ACC112 (cell line): ENCODE measurements at regions not wholly inside any gene's neighbourhood (a gene's known extent, or its start where the extent isn't known, plus 50 kb on each side); places are given as distances from the start of the nearest gene placed in this dataset.

Source experiments
- H2AFZ ChIP-seq: fragments of 200-600 bp; sonication (generic); one replicate; pipeline ENCODE4 v1.6.0; 2017; ENCODE audit warnings: antibody characterized with exemption, low read length; ENCODE audit not compliant: unreplicated experiment
- H3K27ac ChIP-seq: fragments of 200-600 bp; sonication (generic); 2 replicates; pipeline ENCODE4 v1.5.1; 2014; ENCODE audit warnings: low read depth, mild to moderate bottlenecking, antibody characterized with exemption, low read length, moderate library complexity
- H3K27me3 ChIP-seq: fragments of 200-600 bp; sonication (generic); 2 replicates; pipeline ENCODE4 v1.6.1; 2014; ENCODE audit warnings: mild to moderate bottlenecking, antibody characterized with exemption, low read length, moderate library complexity, mixed read lengths; ENCODE audit not compliant: insufficient read depth
- H3K36me3 ChIP-seq: fragments of 200-600 bp; sonication (generic); 2 replicates; pipeline ENCODE4 v1.6.1; 2016; ENCODE audit warnings: mild to moderate bottlenecking, antibody characterized with exemption, low read length, moderate library complexity, mixed read lengths; ENCODE audit not compliant: insufficient read depth
- H3K4me1 ChIP-seq: fragments of 200-600 bp; sonication (generic); one replicate; pipeline ENCODE4 v1.6.1; 2016; ENCODE audit warnings: low read length, mixed read lengths; ENCODE audit not compliant: insufficient read depth, unreplicated experiment, control insufficient read depth
- H3K4me3 ChIP-seq: fragments of 200-600 bp; sonication (generic); 2 replicates; pipeline ENCODE4 v1.5.1; 2014; ENCODE audit warnings: mild to moderate bottlenecking, low read depth, low read length
- H3K79me2 ChIP-seq: fragments of 200-600 bp; sonication (generic); one replicate; pipeline ENCODE4 v1.6.0; 2016; ENCODE audit warnings: low read length; ENCODE audit not compliant: control insufficient read depth, unreplicated experiment, insufficient read depth

- H3K36me3 ChIP-seq, result no peaks in the 10 kb centered on the region
- no peaks in the 10 kb centered on the region for H3K27me3 ChIP-seq
- H3K4me3 ChIP-seq, result no peak overlapping the region
- H3K4me1 ChIP-seq, result no peaks in the 10 kb centered on the region
- H2AFZ ChIP-seq, result no peak overlapping the region
- no peaks in the 10 kb centered on the region for H3K79me2 ChIP-seq
- no peak overlapping the region for H3K27ac ChIP-seq
These were observed 681.4 kb downstream of the EPHA7 start for GRCh38 chr6:92737983-92738382.

- Histone ChIP-seq H3K27ac (no peak overlapping the region), H2AFZ (no peak overlapping the region), H3K4me3 (no peak overlapping the region), H3K36me3 (no peaks in the 10 kb centered on the region), H3K79me2 (no peaks in the 10 kb centered on the region), H3K27me3 (no peaks in the 10 kb centered on the region), H3K4me1 (no peaks in the 10 kb centered on the region)
These were observed 695.9 kb downstream of the EPHA7 start for GRCh38 chr6:92723390-92723931.

- H3K79me2 ChIP-seq, result no peaks in the 10 kb centered on the region
- no peaks in the 10 kb centered on the region for H3K27me3 ChIP-seq
- H3K27ac ChIP-seq, result no peak overlapping the region
- no peaks in the 10 kb centered on the region for H3K4me1 ChIP-seq
- H3K36me3 ChIP-seq, result no peaks in the 10 kb centered on the region
- H2AFZ ChIP-seq, result no peak overlapping the region
- H3K4me3 ChIP-seq, result no peak overlapping the region
These were observed 699.6 kb downstream of the EPHA7 start for GRCh38 chr6:92719773-92720172.

GRCh38 chr6:92716638-92717037 lies 702.7 kb downstream of the EPHA7 start:
- no peak overlapping the region for H2AFZ ChIP-seq

GRCh38 chr6:92715991-92716390 lies 703.4 kb downstream of the EPHA7 start:
- no peaks in the 10 kb centered on the region for H3K27me3 ChIP-seq
- H3K27ac ChIP-seq, result no peak overlapping the region
- H3K4me3 ChIP-seq, result no peak overlapping the region
- H3K36me3 ChIP-seq, result no peaks in the 10 kb centered on the region
- no peak overlapping the region for H2AFZ ChIP-seq
- H3K4me1 ChIP-seq, result no peaks in the 10 kb centered on the region
- no peaks in the 10 kb centered on the region for H3K79me2 ChIP-seq

More at GRCh38 chr6:92716638-92717037, 702.7 kb downstream of the EPHA7 start:
- Histone ChIP-seq H3K79me2 (no peaks in the 10 kb centered on the region), H3K27me3 (no peaks in the 10 kb centered on the region), H3K36me3 (no peaks in the 10 kb centered on the region), H3K4me3 (no peak overlapping the region), H3K27ac (no peak overlapping the region), H3K4me1 (no peaks in the 10 kb centered on the region)

GRCh38 chr6:92714346-92714745 lies 705.0 kb downstream of the EPHA7 start:
- no peak overlapping the region for H3K27ac ChIP-seq
- no peaks in the 10 kb centered on the region for H3K79me2 ChIP-seq
- H3K27me3 ChIP-seq, result no peaks in the 10 kb centered on the region
- no peaks in the 10 kb centered on the region for H3K36me3 ChIP-seq
- no peak overlapping the region for H2AFZ ChIP-seq
- H3K4me3 ChIP-seq, result no peak overlapping the region
- H3K4me1 ChIP-seq, result no peaks in the 10 kb centered on the region

GRCh38 chr6:92710048-92710447 lies 709.3 kb downstream of the EPHA7 start:
- Histone ChIP-seq H3K79me2 (no peaks in the 10 kb centered on the region), H3K4me3 (no peak overlapping the region), H3K27me3 (no peaks in the 10 kb centered on the region)

GRCh38 chr6:92708945-92709344 lies 710.4 kb downstream of the EPHA7 start:
- H3K4me3 ChIP-seq, result no peak overlapping the region

More at GRCh38 chr6:92710048-92710447, 709.3 kb downstream of the EPHA7 start:
- Histone ChIP-seq H3K4me1 (no peaks in the 10 kb centered on the region), H2AFZ (no peak overlapping the region), H3K27ac (no peak overlapping the region), H3K36me3 (no peaks in the 10 kb centered on the region)

GRCh38 chr6:92708270-92708669 lies 711.1 kb downstream of the EPHA7 start:
- Histone ChIP-seq H3K4me3 (no peak overlapping the region), H3K36me3 (no peaks in the 10 kb centered on the region), H3K4me1 (no peaks in the 10 kb centered on the region), H2AFZ (no peak overlapping the region), H3K79me2 (no peaks in the 10 kb centered on the region), H3K27ac (no peak overlapping the region), H3K27me3 (no peaks in the 10 kb centered on the region)

More at GRCh38 chr6:92708945-92709344, 710.4 kb downstream of the EPHA7 start:
- H3K79me2 ChIP-seq, result no peaks in the 10 kb centered on the region
- H2AFZ ChIP-seq, result no peak overlapping the region
- H3K27ac ChIP-seq, result no peak overlapping the region
- H3K36me3 ChIP-seq, result no peaks in the 10 kb centered on the region
- no peaks in the 10 kb centered on the region for H3K27me3 ChIP-seq
- H3K4me1 ChIP-seq, result no peaks in the 10 kb centered on the region

GRCh38 chr6:92706976-92707375 lies 712.4 kb downstream of the EPHA7 start:
- Histone ChIP-seq H3K79me2 (no peaks in the 10 kb centered on the region), H3K27me3 (no peaks in the 10 kb centered on the region), H3K27ac (no peak overlapping the region), H2AFZ (no peak overlapping the region), H3K4me3 (no peak overlapping the region), H3K4me1 (no peaks in the 10 kb centered on the region), H3K36me3 (no peaks in the 10 kb centered on the region)

GRCh38 chr6:92701425-92702096 lies 717.8 kb downstream of the EPHA7 start:
- H3K4me1 ChIP-seq, result no peaks in the 10 kb centered on the region

More at GRCh38 chr6:92701425-92702096, 717.8 kb downstream of the EPHA7 start:
- Histone ChIP-seq H2AFZ (no peak overlapping the region), H3K4me3 (no peak overlapping the region), H3K27ac (no peak overlapping the region), H3K79me2 (no peaks in the 10 kb centered on the region), H3K36me3 (no peaks in the 10 kb centered on the region), H3K27me3 (no peaks in the 10 kb centered on the region)
